Activated CD4-positive, CD25-positive, alpha-beta regulatory T cell (primary cell): ENCODE measurements at regions not wholly inside any gene's neighbourhood (a gene's known extent, or its start where the extent isn't known, plus 50 kb on each side); places are given as distances from the start of the nearest gene placed in this dataset.
"Not testable (repeated sequence)": the region's sequence is repeated elsewhere in the genome, so short reads cannot be mapped to it uniquely, and the experiment has no call there.

Experiments used
- DNase-seq, 4 experiments: peaks; one replicate each; lab custom pipeline; 2025; lab: John Stamatoyannopoulos, UW

DNA sequence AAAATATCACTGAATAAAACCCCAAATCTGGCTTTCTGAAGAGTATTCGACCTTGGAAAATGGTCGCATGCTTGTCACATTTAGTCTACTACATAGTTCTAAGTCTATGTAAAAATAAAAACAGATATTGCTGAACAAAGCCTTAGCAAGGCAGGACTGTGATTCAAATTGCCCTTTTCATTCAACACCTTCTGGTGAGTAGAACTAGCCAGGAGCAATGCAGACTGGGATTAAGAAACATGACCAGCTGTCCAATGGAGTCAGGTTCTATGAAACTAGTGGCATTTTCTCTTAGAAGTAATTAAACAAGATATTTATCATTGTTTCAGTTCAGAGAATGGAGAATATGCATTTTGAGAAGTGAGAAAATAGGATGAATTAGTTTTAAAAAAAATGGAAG is 1260.5 kb upstream of the ACVR2A start:
- DNase-seq: no peak

GRCh38 chr2:146579147-146579930 is 1265.5 kb upstream of the ACVR2A start:
- no peak for DNase-seq

GRCh38 chr2:146576339-146577111 is 1268.3 kb upstream of the ACVR2A start:
- DNase-seq: no peak

- no peak for DNase-seq
These were observed 1272.2 kb upstream of the ACVR2A start for GRCh38 chr2:146572598-146572997.

GRCh38 chr2:146561996-146562395 is 1282.8 kb upstream of the ACVR2A start:
- DNase-seq: no peak

DNA sequence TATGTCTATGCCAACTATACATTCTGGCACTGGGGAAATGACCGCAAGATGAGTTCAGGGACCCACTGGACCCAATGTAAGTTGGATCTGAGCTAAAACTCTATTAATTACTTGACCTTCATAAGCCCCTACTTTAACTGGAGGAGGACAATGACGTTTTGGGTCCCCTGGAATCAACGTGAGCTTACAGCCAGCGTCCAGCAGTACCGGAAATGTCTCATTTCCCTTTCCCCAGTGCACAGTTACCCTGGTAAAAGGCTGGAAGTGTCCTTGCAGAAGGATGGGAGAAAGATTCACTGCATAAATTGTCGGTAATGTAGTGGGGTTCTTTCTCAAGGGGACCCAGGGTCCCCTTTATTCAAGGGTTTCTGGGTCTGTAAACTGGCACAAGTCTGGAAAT is 1297.6 kb upstream of the ACVR2A start:
- no peak for DNase-seq

DNA sequence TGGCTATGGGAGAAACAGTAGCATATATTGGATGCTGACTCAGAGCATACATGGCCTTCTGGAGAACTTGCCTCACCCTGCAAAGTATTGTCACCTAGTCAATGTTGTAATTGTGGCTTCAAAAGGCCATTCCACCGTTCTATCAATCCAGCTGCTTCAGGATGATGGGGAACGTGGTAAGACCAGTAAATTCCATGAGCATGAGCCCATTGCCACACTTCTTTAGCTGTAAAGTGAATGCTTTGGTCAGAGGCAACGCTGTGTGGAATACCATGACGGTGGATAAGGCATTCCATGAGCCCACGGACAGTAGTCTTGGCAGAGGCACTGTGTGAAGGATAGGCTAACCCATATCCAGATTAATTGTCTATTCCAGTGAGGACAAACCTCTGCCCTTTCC is 1300.1 kb upstream of the ACVR2A start:
- DNase-seq: no peak

DNA sequence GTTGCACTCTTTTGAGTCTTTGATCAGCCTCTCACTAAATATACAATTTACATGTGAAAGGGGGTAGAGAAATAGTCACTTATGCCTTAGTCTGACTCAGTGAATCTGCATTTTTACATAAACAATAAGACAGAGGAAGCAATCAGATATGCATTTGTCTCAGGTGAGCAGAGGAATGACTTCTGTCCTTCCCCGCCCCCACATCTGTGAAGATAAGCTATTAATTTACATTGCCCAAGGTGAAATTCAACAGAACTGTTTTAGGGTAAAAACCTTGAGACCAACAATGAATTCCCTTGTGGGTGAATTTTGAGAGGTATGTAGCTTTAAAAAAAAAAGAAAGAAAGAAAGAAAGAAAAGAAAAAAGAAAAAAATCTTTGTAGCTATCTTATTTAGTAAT is 1302.9 kb upstream of the ACVR2A start:
- no peak for DNase-seq

DNA sequence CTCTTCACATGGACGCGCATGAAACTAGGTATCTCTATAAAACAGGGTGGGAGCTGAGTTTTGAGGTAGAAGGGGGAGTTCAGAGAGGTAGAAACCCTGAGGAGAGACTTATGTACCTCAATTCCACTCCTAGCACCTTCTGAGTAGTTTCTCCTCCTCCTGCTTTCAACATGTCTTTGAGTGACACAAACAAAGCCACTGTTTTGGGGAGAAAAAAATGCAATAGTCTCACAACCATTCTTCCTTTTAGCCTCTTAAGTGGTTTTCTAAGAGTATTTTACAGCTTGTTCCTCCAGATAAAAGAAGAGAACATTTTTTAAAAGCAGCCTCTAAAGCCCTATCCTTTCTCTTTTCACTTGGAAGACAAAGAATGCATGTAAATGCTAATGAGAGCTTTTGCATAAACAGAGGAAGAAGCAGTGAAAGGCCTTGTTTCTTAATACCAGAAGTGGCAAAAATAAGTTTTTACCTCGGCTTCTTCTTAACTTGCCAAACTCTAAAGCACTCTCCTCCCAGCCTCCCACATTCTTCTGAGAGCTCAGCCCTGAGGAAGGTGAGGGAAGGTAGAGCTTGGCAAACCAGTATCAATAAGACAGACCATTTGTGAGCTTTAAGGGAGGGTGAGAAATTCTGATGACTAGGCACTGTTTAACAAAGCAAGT is 1304.4 kb upstream of the ACVR2A start:
- DNase-seq: no peak

DNA sequence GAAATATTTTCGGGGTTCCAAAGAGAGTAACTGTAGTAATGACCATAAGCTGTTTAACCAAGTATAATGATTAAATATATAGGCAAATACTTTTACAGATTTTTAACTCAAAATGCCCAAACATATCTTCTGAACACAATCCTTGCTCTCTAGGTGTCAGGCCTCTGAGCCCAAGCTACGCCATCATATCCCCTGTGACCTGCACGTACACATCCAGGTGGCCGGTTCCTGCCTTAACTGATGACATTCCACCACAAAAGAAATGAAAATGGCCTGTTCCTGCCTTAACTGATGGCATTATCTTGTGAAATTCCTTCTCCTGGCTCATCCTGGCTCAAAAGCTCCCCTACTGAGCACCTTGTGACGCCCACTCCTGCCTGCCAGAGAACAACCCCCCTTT is 1305.1 kb upstream of the ACVR2A start:
- not testable (repeated sequence) for DNase-seq

GRCh38 chr2:146537477-146537876 is 1307.4 kb upstream of the ACVR2A start:
- DNase-seq: no peak

DNA sequence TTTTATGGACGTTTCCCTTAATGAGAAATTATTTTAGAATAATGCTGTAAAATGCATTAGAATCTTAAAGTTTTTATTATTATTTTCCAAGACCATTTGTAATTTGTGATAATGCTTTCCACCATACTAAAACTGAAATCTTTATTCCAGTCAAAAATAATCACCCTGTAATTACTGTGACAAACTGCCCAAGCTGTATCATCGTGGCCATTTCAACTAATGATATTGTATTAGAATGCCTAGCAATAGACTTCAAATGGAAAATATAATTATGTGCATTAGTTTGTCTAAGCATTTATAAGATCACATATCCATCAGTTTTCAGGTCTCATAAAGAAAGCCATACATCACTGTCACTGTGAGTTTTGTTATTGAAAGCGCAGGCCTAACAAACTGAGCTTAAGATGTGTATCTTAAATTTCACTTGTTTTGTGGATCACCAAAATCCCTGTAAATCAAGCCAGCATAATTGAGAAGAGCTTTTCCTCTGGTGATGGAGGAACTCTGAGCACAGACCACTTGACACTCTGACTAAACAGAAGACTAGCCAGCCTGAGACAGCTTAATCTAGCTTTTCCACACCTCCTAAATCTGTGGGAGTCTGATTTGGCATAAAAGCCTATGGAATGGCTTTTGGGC is 1312.2 kb upstream of the ACVR2A start:
- DNase-seq: no peak

DNA sequence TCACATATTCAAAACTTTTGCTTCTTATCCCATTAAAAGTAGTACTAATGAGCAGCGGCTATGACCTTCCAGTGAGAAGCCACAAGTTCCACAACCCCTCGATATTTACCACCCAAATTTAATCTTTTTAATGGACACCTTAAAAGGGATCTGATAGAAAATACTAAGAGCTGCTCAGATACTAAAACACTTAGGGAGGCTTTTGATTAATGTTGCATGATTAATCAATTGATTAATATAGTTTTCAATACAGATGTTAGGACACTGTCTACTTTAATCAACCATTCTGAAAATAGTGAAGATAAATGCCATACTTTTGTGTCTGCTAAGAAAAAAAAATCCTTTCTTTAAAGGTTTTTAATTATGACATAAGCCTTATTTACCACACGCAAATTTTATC is 1312.8 kb upstream of the ACVR2A start:
- DNase-seq: no peak

GRCh38 chr2:146530886-146531285 is 1313.9 kb upstream of the ACVR2A start:
- no peak for DNase-seq

DNA sequence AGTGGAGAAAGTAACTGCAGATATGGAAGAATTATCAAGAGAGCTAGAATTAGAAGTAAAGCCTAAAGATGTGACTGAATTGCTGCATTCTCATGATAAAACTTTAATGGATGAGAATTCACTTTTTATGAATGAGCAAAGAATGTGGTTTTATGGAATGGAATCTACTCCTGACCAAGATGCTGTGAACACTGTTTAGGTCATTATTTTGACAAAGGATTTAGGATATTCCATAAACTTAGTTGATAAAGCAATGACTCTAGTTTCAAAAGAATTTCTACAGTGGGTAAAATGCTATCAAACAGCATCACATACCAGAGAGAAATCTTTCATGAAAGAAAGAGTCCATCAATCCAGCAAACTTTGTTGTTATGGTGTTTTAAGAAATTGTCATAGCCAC is 1317.7 kb upstream of the ACVR2A start:
- DNase-seq: no peak

- DNase-seq: no peak
These were observed 1321.6 kb upstream of the ACVR2A start for GRCh38 chr2:146523196-146523595.

DNA sequence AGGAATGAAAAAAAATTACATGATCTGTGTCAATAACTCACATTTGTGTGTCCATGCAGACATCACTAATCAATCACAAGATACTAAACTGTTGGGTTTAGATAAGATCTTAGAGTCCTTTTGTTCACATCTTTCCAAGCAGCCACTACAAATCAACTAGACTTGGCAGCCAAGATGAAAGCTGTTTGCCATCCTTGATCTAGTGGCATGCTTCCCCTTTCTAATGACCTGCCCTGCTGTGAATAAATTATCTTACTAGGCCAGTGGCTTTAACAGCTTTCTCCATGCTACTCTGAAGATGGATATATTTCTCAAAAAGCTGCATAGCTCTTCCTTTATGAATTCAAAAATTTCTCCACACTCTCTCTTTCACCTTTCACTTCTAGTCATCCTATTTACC is 1338.0 kb upstream of the ACVR2A start:
- DNase-seq: no peak

DNA sequence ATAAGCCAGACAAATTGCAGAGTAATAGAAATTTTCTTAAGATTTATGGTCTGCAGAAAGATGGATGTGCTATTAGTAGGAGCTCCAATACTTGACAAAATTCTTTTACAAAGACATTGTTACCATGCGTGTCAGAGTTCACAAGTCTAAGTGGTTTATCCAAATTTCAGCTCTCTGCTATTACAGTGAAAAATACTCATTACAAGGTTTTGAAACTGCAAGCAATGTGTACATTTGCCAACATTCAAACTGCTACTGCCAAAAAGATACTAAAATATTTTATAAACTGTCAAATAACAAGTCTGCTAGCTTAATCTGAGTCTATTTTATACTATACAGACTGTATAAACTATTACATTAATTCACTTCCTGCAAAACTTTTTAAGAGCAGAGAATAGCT is 1341.5 kb upstream of the ACVR2A start:
- no peak for DNase-seq

GRCh38 chr2:146496248-146496647 is 1348.6 kb upstream of the ACVR2A start:
- no peak for DNase-seq

DNA sequence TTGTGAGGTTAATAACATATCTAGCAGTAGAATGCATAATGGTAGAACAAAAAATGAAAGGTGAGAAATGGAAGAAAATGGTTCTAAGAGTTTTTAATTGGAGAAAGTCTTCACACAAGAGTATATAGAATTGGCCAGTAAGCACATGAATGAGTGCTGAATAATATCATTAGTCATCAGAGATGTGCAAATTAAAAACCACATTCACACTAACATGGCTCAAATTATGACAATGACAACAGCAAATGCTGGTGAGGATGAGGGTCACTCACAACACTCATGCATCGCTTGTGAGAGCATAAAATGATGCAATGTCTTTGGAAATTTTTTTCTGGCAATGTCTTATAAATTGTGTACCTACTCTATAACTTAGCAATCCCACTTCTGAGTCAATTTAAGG is 1355.4 kb upstream of the ACVR2A start:
- DNase-seq: no peak

- DNase-seq: no peak
These were observed 1363.2 kb upstream of the ACVR2A start for GRCh38 chr2:146481629-146482028.

DNA sequence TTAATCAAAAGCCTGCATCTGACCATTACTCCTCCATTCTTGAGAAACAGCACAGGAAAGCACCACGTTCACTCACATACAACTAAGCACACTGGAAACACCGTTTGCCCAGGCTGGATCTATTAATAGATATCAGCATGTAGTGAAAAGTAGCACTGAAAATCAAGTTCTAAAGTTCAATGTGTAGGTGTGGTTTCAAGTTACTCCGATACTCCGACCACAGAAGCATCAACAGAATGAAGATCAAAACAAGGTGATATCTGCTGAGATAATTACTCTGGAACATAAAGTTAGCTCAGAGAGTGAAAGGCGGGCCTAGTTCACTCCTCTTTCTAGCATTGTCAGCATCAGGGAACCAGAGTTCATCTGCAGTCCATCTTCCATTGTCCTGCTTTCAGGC is 1367.4 kb upstream of the ACVR2A start:
- DNase-seq: no peak

DNA sequence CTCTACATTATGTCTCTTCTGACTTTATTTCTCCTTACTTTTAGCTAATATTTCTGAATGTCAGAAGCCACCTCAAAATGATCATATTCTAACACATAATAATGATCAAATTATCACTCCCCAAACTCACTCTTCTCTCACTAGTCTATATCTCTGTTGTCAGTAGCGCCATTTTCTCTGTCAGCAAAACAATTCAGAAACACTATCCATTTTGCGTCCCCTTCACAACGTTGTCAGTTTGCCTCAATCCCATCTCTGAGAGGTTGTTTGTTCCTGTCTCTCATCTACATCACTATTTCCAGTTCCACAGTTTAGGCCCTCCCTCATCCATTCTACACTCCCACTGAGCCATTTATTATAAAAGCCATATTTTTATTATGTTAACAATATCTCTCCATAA is 1376.3 kb upstream of the ACVR2A start:
- no peak for DNase-seq
